ENCODE measurements at regions not wholly inside any gene's neighbourhood (a gene's known extent, or its start where the extent isn't known, plus 50 kb on each side); places are given as distances from the start of the nearest gene placed in this dataset.

GRCh38 chr16:86876499-86876898 is 298.1 kb downstream of the FOXL1 start:
- POLR2A ChIA-PET: no interaction called here
- Histone ChIP-seq H3K4me3 (ENCODE audit: low read depth, low read length, poor library complexity, severe bottlenecking) (no peak overlapping the region), H3K27ac (ENCODE audit: low read depth, low read length, poor library complexity, severe bottlenecking) (no peak overlapping the region), H3K4me1 (ENCODE audit: insufficient read depth, low read length, poor library complexity, severe bottlenecking) (no peaks in the 10 kb centered on the region), H4K20me1 (ENCODE audit: insufficient read depth, low read length) (no peaks in the 10 kb centered on the region), H3K79me2 (ENCODE audit: insufficient read depth, low read depth, low read length) (no peaks in the 10 kb centered on the region), H3K4me2 (ENCODE audit: low read length) (no peak overlapping the region), H3K9me3 (ENCODE audit: low read length) (no peaks in the 10 kb centered on the region), H3K9me2 (ENCODE audit: insufficient read depth, low read length) (no peaks in the 10 kb centered on the region), H2AFZ (ENCODE audit: low read length) (no peak overlapping the region), H3K36me3 (ENCODE audit: insufficient read depth, low read length) (no peaks in the 10 kb centered on the region)
- no peak for TF ChIP-seq EZH2phosphoT487 (IDR thresholded peaks at IDR 0.05; ENCODE audit: borderline replicate concordance, low read depth, low read length)
- TF ChIP-seq CTCF (conservative IDR thresholded peaks at IDR 0.05; ENCODE audit: low read length): no peak
- DNase-seq (ENCODE audit: low spot score): no peak
- intact Hi-C loops (cut with micrococcal nuclease; ENCODE audit: unreplicated experiment): no loop called here
- CTCF ChIA-PET (ENCODE audit: unreplicated experiment): no interaction called here
- no TSS peak for BruUV-seq (replicated peaks)

- Histone ChIP-seq H3K27ac (ENCODE audit: low read depth, low read length, poor library complexity, severe bottlenecking) (no peak overlapping the region), H4K20me1 (ENCODE audit: insufficient read depth, low read length) (no peaks in the 10 kb centered on the region), H3K9me3 (ENCODE audit: low read length) (no peaks in the 10 kb centered on the region), H2AFZ (ENCODE audit: low read length) (no peak overlapping the region), H3K4me1 (ENCODE audit: insufficient read depth, low read length, poor library complexity, severe bottlenecking) (no peaks in the 10 kb centered on the region), H3K4me3 (ENCODE audit: low read depth, low read length, poor library complexity, severe bottlenecking) (no peak overlapping the region), H3K4me2 (ENCODE audit: low read length) (no peak overlapping the region), H3K9me2 (ENCODE audit: insufficient read depth, low read length) (no peaks in the 10 kb centered on the region), H3K36me3 (ENCODE audit: insufficient read depth, low read length) (no peaks in the 10 kb centered on the region), H3K79me2 (ENCODE audit: insufficient read depth, low read depth, low read length) (no peaks in the 10 kb centered on the region)
- intact Hi-C loops (cut with micrococcal nuclease; ENCODE audit: unreplicated experiment): no loop called here
- no peak for DNase-seq (ENCODE audit: low spot score)
- ChIA-PET POLR2A (no interaction called here), CTCF (ENCODE audit: unreplicated experiment) (no interaction called here)
- BruUV-seq (replicated peaks): no TSS peak
- TF ChIP-seq EZH2phosphoT487 (IDR thresholded peaks at IDR 0.05; ENCODE audit: borderline replicate concordance, low read depth, low read length) (no peak), CTCF (conservative IDR thresholded peaks at IDR 0.05; ENCODE audit: low read length) (no peak)
Measured at GRCh38 chr16:86877108-86877507, 298.8 kb downstream of the FOXL1 start.

GRCh38 chr16:86877835-86878234 is 299.5 kb downstream of the FOXL1 start:
- intact Hi-C loops (cut with micrococcal nuclease; ENCODE audit: unreplicated experiment): no loop called here
- H3K79me2 ChIP-seq (ENCODE audit: insufficient read depth, low read depth, low read length): no peaks in the 10 kb centered on the region
- H3K9me3 ChIP-seq (ENCODE audit: low read length): no peaks in the 10 kb centered on the region
- H4K20me1 ChIP-seq (ENCODE audit: insufficient read depth, low read length): no peaks in the 10 kb centered on the region
- H3K9me2 ChIP-seq (ENCODE audit: insufficient read depth, low read length): no peaks in the 10 kb centered on the region
- no peak overlapping the region for H2AFZ ChIP-seq (ENCODE audit: low read length)
- no peaks in the 10 kb centered on the region for H3K4me1 ChIP-seq (ENCODE audit: insufficient read depth, low read length, poor library complexity, severe bottlenecking)
- H3K4me2 ChIP-seq (ENCODE audit: low read length): no peak overlapping the region
- H3K4me3 ChIP-seq (ENCODE audit: low read depth, low read length, poor library complexity, severe bottlenecking): no peak overlapping the region
- H3K36me3 ChIP-seq (ENCODE audit: insufficient read depth, low read length): no peaks in the 10 kb centered on the region
- ChIA-PET POLR2A (no interaction called here), CTCF (ENCODE audit: unreplicated experiment) (no interaction called here)
- no peak for DNase-seq (ENCODE audit: low spot score)
- TF ChIP-seq CTCF (conservative IDR thresholded peaks at IDR 0.05; ENCODE audit: low read length) (no peak), EZH2phosphoT487 (IDR thresholded peaks at IDR 0.05; ENCODE audit: borderline replicate concordance, low read depth, low read length) (no peak)
- BruUV-seq (replicated peaks): no TSS peak
- H3K27ac ChIP-seq (ENCODE audit: low read depth, low read length, poor library complexity, severe bottlenecking): no peak overlapping the region

All from OCI-LY7 (cell line).